WTC11 (cell line): ENCODE measurements at regions not wholly inside any gene's neighbourhood (a gene's known extent, or its start where the extent isn't known, plus 50 kb on each side); places are given as distances from the start of the nearest gene placed in this dataset.

Experiments used
- ATAC-seq: fragments of 200-7000 bp; cut with Tn5 transposase; 2 replicates; pipeline ENCODE4 v1.10.0; 2021; ENCODE audit warnings: mild to moderate bottlenecking, moderate library complexity
- CTCF ChIA-PET: fragments of 300-600 bp; sonication (Branson Sonifier 250); formaldehyde crosslinking; loops from one replicate; lab custom pipeline; 2021; ENCODE audit warnings: antibody characterized with exemption; lab: Charles Lee
- POLR2A ChIA-PET: fragments of 350-600 bp; sonication (Branson Sonifier 250); formaldehyde crosslinking; loops from one replicate; lab custom pipeline; 2021; ENCODE audit warnings: antibody characterized with exemption; lab: Charles Lee
- DNase-seq: peaks from one replicate; pipeline ENCODE4 v3.0.0; 2021; ENCODE audit warnings: low spot score
- H3K27ac Mint-ChIP-seq: 2 replicates; pipeline ENCODE4 v1.8.0; 2021; ENCODE audit warnings: mixed read lengths
- H3K27me3 Mint-ChIP-seq: 2 replicates; pipeline ENCODE4 v1.8.0; 2021; ENCODE audit warnings: low read depth, mild to moderate bottlenecking, moderate library complexity, mixed read lengths
- H3K36me3 Mint-ChIP-seq: 2 replicates; pipeline ENCODE4 v1.8.0; 2021; ENCODE audit warnings: mixed read lengths
- H3K4me1 Mint-ChIP-seq: 2 replicates; pipeline ENCODE4 v1.8.0; 2022; ENCODE audit warnings: mixed read lengths
- H3K4me3 Mint-ChIP-seq: 2 replicates; pipeline ENCODE4 v1.8.0; 2021; ENCODE audit warnings: mild to moderate bottlenecking, moderate library complexity, mixed read lengths
- H3K9me3 Mint-ChIP-seq: 2 replicates; pipeline ENCODE4 v1.8.0; 2021; ENCODE audit warnings: mixed read lengths
- CBFB ChIP-seq: sonication (generic); formaldehyde crosslinking; IDR thresholded peaks from 2 replicates; pipeline ENCODE4 v1.8.1; 2022; ENCODE audit warnings: mild to moderate bottlenecking, low read depth, missing genetic modification reagents
- CREB1 ChIP-seq: sonication (generic); formaldehyde crosslinking; IDR thresholded peaks from 2 replicates; pipeline ENCODE4 v1.8.0; 2023; ENCODE audit warnings: mild to moderate bottlenecking, missing genetic modification reagents
- GABPB1 ChIP-seq: sonication (generic); formaldehyde crosslinking; IDR thresholded peaks from 2 replicates; pipeline ENCODE4 v1.8.1; 2023; ENCODE audit warnings: mild to moderate bottlenecking, missing genetic modification reagents
- NFATC4 ChIP-seq: fragments of 250-450 bp; sonication (Bioruptor Pico); IDR thresholded peaks from 2 replicates; pipeline ENCODE4 v1.9.0; 2021; ENCODE audit warnings: mild to moderate bottlenecking
- ZNF219 ChIP-seq: sonication (generic); formaldehyde crosslinking; IDR thresholded peaks from 2 replicates; pipeline ENCODE4 v1.8.0; 2023; ENCODE audit warnings: missing genetic modification reagents, mild to moderate bottlenecking, borderline replicate concordance
- ZNF317 ChIP-seq: sonication (generic); formaldehyde crosslinking; IDR thresholded peaks from 2 replicates; pipeline ENCODE4 v1.8.1; 2023; ENCODE audit warnings: low read depth, mild to moderate bottlenecking, moderate library complexity, missing genetic modification reagents, borderline replicate concordance
- ZNF396 ChIP-seq: fragments of 250-450 bp; sonication (Bioruptor Pico); IDR thresholded peaks from 2 replicates; pipeline ENCODE4 v1.8.0; 2021; ENCODE audit warnings: mild to moderate bottlenecking, moderate library complexity, borderline replicate concordance
- ZNF416 ChIP-seq: fragments of 250-450 bp; sonication (Bioruptor Pico); IDR thresholded peaks from 2 replicates; pipeline ENCODE4 v1.9.0; 2021; ENCODE audit warnings: mild to moderate bottlenecking, inconsistent platforms
- TF ChIP-seq, protein P1 (sequence below): fragments of 250-450 bp; sonication (Bioruptor Pico); conservative IDR thresholded peaks from 2 replicates; pipeline ENCODE4 v1.9.0; 2021; ENCODE audit warnings: mild to moderate bottlenecking
- TF ChIP-seq, protein P2 (sequence below): sonication (generic); formaldehyde crosslinking; IDR thresholded peaks from 2 replicates; pipeline ENCODE4 v1.8.1; 2022; ENCODE audit warnings: mild to moderate bottlenecking, moderate library complexity, missing genetic modification reagents
- TF ChIP-seq, protein P3 (sequence below): sonication (generic); formaldehyde crosslinking; IDR thresholded peaks from 2 replicates; pipeline ENCODE4 v1.8.1; 2022; ENCODE audit warnings: mild to moderate bottlenecking, missing genetic modification reagents, moderate library complexity, borderline replicate concordance
- TF ChIP-seq, protein P4 (sequence below): sonication (generic); formaldehyde crosslinking; IDR thresholded peaks from 2 replicates; pipeline ENCODE4 v1.8.1; 2023; ENCODE audit warnings: mild to moderate bottlenecking, missing genetic modification reagents
- TF ChIP-seq, protein P5 (sequence below): sonication (generic); formaldehyde crosslinking; IDR thresholded peaks from 2 replicates; pipeline ENCODE4 v1.8.0; 2022; ENCODE audit warnings: mild to moderate bottlenecking, missing genetic modification reagents
- TF ChIP-seq, protein P6 (sequence below): sonication (generic); formaldehyde crosslinking; IDR thresholded peaks from 2 replicates; pipeline ENCODE4 v1.8.1; 2023; ENCODE audit warnings: mild to moderate bottlenecking, missing genetic modification reagents, borderline replicate concordance
- TF ChIP-seq, protein P7 (sequence below): sonication (generic); formaldehyde crosslinking; IDR thresholded peaks from 2 replicates; pipeline ENCODE4 v1.8.0; 2023; ENCODE audit warnings: mild to moderate bottlenecking, missing genetic modification reagents

DNA sequence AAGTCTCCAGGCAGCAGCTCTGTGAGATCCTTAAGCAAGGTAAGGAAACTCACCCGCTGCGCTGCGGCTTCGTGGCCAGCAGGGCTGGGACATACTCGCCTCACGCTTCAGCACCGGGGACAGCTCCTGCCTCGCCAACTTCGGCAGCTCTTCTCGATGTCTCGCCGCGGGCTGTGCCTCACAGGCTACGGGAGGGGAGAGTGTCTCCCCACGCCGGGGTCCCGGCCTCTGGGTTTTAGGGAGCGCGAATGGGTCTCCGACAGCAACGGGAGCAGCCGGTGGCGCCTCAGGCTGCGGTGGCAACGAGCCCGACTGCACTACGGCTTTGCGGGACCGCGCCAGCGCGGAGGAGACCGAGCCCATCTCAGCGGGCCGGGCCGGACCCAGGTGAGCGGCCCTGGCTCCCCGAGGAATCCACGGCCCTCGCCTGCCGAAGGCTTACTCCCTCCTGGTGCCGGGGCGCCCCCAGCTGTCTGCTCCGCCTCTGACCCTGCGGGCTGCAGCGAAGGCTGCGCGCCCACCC lies 62.4 kb downstream of the LSM5 start (continued):
- TF ChIP-seq, protein P1, sequence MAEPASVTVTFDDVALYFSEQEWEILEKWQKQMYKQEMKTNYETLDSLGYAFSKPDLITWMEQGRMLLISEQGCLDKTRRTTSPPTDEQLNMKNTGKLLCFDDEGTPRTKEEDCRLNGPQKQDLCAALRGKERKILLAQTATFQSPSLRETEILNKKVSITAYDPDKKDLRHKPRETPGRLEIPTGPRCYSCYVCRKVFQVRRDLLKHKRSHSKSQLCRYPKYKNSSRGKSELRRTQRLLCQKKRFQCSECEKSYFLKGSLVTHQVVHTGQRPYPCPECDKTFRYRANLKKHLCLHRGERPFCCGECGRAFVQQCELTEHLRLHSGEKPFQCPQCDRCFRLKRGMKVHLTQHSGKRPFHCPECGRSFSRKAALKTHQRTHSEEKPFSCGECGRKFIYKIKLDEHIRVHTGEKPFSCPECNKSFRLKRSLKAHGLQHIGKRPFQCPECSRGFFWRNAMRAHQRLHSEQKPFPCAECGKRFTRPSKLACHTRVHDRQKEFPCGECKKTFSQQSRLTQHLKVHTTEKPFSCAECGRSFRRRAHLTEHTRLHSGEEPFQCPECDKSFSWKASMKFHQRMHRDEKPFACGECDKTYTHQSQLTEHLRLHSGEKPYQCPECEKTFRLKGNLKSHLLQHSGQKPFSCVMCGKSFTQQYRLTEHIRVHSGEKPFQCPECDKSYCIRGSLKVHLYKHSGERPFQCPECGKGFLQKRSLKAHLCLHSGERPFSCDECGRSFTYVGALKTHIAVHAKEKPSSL (CRISPR knock-in tag) = no peak

DNA sequence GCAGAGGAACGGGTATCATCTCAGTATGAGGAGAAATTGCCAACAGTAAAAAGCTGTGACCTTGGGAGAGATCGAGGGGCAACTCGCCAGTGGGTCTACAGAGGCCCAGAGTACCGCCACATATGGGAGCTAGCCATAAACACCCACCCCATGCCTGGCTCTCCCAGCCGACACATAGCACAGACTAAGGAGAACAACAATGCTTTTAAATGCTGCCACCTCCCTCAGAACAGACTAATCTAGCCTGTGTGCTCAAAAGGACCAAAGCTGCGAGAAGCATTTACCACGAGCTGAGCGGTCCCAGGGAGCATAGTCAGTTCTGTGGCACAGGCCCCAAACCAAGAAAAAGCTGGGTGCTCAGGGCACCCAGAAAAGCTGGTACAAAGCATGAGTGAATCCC lies 73.3 kb downstream of the LSM5 start:
- no peaks in the 10 kb centered on the region for H3K27me3 Mint-ChIP-seq
- H3K36me3 Mint-ChIP-seq = no peaks in the 10 kb centered on the region
- no peaks in the 10 kb centered on the region for H3K4me1 Mint-ChIP-seq
- no peak for TF ChIP-seq ZNF219 (CRISPR knock-in tag)
- no peak for TF ChIP-seq ZNF317
- no peak for TF ChIP-seq CBFB (CRISPR knock-in tag)
- TF ChIP-seq, protein P2, sequence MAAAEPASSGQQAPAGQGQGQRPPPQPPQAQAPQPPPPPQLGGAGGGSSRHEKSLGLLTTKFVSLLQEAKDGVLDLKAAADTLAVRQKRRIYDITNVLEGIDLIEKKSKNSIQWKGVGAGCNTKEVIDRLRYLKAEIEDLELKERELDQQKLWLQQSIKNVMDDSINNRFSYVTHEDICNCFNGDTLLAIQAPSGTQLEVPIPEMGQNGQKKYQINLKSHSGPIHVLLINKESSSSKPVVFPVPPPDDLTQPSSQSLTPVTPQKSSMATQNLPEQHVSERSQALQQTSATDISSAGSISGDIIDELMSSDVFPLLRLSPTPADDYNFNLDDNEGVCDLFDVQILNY (CRISPR knock-in tag) = no peak
- TF ChIP-seq, protein P3, sequence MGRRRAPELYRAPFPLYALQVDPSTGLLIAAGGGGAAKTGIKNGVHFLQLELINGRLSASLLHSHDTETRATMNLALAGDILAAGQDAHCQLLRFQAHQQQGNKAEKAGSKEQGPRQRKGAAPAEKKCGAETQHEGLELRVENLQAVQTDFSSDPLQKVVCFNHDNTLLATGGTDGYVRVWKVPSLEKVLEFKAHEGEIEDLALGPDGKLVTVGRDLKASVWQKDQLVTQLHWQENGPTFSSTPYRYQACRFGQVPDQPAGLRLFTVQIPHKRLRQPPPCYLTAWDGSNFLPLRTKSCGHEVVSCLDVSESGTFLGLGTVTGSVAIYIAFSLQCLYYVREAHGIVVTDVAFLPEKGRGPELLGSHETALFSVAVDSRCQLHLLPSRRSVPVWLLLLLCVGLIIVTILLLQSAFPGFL (CRISPR knock-in tag) = no peak
- TF ChIP-seq, protein P4, sequence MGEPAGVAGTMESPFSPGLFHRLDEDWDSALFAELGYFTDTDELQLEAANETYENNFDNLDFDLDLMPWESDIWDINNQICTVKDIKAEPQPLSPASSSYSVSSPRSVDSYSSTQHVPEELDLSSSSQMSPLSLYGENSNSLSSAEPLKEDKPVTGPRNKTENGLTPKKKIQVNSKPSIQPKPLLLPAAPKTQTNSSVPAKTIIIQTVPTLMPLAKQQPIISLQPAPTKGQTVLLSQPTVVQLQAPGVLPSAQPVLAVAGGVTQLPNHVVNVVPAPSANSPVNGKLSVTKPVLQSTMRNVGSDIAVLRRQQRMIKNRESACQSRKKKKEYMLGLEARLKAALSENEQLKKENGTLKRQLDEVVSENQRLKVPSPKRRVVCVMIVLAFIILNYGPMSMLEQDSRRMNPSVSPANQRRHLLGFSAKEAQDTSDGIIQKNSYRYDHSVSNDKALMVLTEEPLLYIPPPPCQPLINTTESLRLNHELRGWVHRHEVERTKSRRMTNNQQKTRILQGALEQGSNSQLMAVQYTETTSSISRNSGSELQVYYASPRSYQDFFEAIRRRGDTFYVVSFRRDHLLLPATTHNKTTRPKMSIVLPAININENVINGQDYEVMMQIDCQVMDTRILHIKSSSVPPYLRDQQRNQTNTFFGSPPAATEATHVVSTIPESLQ (CRISPR knock-in tag) = no peak
- TF ChIP-seq GABPB1 (CRISPR knock-in tag) = no peak
- TF ChIP-seq ZNF396 (CRISPR knock-in tag) = no peak
- no peaks in the 10 kb centered on the region for H3K9me3 Mint-ChIP-seq
- ATAC-seq (no peak), DNase-seq (no peak)
- CTCF ChIA-PET = no interaction called here
- H3K27ac Mint-ChIP-seq = no peak overlapping the region
- no peak overlapping the region for H3K4me3 Mint-ChIP-seq
- POLR2A ChIA-PET = no interaction called here

DNA sequence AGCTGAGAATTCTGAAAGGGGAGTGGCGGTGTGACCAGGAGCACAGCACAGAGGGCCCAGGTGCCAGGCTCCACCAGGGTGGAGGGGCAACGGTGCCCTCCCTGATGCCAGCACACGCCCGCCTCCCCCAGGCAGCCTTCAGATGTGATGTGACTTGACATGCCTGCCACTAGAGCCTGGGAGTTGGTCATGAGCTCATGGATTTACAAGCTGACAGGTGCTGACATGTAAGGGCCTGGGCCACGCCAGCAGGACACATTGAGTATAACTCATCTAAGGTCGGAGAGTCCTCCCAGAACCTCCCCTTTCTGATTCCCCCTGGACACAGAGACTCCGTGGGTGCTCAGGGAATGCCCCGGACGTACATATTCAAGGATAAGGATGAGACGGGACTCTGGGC lies 74.2 kb downstream of the LSM5 start:
- Mint-ChIP-seq H3K4me1 (no peaks in the 10 kb centered on the region), H3K36me3 (no peaks in the 10 kb centered on the region), H3K27ac (no peak overlapping the region), H3K9me3 (no peaks in the 10 kb centered on the region), H3K4me3 (no peak overlapping the region), H3K27me3 (no peaks in the 10 kb centered on the region)
- ChIA-PET POLR2A (no interaction called here), CTCF (interaction anchor here (1.0 kb wide), 1 partner anchor 12 kb away, joined by 7 read pairs; no protein-coding TSS in a partner anchor)
- ATAC-seq (no peak; the same call in 1 of the 2 replicates), DNase-seq (no peak)
- TF ChIP-seq, protein P5, sequence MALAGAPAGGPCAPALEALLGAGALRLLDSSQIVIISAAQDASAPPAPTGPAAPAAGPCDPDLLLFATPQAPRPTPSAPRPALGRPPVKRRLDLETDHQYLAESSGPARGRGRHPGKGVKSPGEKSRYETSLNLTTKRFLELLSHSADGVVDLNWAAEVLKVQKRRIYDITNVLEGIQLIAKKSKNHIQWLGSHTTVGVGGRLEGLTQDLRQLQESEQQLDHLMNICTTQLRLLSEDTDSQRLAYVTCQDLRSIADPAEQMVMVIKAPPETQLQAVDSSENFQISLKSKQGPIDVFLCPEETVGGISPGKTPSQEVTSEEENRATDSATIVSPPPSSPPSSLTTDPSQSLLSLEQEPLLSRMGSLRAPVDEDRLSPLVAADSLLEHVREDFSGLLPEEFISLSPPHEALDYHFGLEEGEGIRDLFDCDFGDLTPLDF = no peak
- TF ChIP-seq, protein P6, sequence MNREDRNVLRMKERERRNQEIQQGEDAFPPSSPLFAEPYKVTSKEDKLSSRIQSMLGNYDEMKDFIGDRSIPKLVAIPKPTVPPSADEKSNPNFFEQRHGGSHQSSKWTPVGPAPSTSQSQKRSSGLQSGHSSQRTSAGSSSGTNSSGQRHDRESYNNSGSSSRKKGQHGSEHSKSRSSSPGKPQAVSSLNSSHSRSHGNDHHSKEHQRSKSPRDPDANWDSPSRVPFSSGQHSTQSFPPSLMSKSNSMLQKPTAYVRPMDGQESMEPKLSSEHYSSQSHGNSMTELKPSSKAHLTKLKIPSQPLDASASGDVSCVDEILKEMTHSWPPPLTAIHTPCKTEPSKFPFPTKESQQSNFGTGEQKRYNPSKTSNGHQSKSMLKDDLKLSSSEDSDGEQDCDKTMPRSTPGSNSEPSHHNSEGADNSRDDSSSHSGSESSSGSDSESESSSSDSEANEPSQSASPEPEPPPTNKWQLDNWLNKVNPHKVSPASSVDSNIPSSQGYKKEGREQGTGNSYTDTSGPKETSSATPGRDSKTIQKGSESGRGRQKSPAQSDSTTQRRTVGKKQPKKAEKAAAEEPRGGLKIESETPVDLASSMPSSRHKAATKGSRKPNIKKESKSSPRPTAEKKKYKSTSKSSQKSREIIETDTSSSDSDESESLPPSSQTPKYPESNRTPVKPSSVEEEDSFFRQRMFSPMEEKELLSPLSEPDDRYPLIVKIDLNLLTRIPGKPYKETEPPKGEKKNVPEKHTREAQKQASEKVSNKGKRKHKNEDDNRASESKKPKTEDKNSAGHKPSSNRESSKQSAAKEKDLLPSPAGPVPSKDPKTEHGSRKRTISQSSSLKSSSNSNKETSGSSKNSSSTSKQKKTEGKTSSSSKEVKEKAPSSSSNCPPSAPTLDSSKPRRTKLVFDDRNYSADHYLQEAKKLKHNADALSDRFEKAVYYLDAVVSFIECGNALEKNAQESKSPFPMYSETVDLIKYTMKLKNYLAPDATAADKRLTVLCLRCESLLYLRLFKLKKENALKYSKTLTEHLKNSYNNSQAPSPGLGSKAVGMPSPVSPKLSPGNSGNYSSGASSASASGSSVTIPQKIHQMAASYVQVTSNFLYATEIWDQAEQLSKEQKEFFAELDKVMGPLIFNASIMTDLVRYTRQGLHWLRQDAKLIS = no peak
- TF ChIP-seq, protein P7, sequence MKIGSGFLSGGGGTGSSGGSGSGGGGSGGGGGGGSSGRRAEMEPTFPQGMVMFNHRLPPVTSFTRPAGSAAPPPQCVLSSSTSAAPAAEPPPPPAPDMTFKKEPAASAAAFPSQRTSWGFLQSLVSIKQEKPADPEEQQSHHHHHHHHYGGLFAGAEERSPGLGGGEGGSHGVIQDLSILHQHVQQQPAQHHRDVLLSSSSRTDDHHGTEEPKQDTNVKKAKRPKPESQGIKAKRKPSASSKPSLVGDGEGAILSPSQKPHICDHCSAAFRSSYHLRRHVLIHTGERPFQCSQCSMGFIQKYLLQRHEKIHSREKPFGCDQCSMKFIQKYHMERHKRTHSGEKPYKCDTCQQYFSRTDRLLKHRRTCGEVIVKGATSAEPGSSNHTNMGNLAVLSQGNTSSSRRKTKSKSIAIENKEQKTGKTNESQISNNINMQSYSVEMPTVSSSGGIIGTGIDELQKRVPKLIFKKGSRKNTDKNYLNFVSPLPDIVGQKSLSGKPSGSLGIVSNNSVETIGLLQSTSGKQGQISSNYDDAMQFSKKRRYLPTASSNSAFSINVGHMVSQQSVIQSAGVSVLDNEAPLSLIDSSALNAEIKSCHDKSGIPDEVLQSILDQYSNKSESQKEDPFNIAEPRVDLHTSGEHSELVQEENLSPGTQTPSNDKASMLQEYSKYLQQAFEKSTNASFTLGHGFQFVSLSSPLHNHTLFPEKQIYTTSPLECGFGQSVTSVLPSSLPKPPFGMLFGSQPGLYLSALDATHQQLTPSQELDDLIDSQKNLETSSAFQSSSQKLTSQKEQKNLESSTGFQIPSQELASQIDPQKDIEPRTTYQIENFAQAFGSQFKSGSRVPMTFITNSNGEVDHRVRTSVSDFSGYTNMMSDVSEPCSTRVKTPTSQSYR (CRISPR knock-in tag) = no peak
- TF ChIP-seq NFATC4 (CRISPR knock-in tag) (no peak), ZNF416 (CRISPR knock-in tag) (no peak), CREB1 (CRISPR knock-in tag) (no peak)
- TF ChIP-seq, protein P1 (CRISPR knock-in tag) = no peak
